T-cell (primary cell): ENCODE measurements at regions not wholly inside any gene's neighbourhood (a gene's known extent, or its start where the extent isn't known, plus 50 kb on each side); places are given as distances from the start of the nearest gene placed in this dataset.

Source experiments
- ATAC-seq, 4 experiments: fragments of 200-7000 bp in 3 of 4; fragments of 150-1000 bp in 1 of 4; cut with Tn5 transposase; replicated peaks in 1 of 4; 1 replicate in 3 of 4; 2 replicates in 1 of 4; pipeline ENCODE4 v1.10.0; 2021; ENCODE audit warnings: moderate library complexity in 3 of 4, mild to moderate bottlenecking in 2 of 4, moderate number of reproducible peaks in 1 of 4
- CTCF ChIA-PET, 2 donors: fragments of 300-600 bp; sonication (Branson Sonifier 250); formaldehyde crosslinking; loops; one replicate each; lab custom pipeline; 2022; ENCODE audit warnings: antibody characterized with exemption in 2 of 2; lab: Charles Lee
- POLR2A ChIA-PET, 2 donors: fragments of 300-600 bp; sonication (Branson Sonifier 250); formaldehyde crosslinking; loops; one replicate each; lab custom pipeline; 2022; ENCODE audit warnings: antibody characterized with exemption in 2 of 2; lab: Charles Lee
- DNase-seq, 35 experiments: peaks; one replicate each; pipeline versions ENCODE4 v3.0.0 to v3.0.0-alpha.2; 2013 to 2023
- H3K27ac ChIP-seq: one replicate; pipeline ENCODE4 v1.5.1; 2013; ENCODE audit warnings: low read length
- H3K27me3 ChIP-seq, 2 experiments: replicated peaks in 1 of 2; 1 replicate in 1 of 2; 2 replicates in 1 of 2; pipeline versions ENCODE4 v1.6.1 to v1.7.0; 2013; ENCODE audit warnings: low read length in 1 of 2, mixed read lengths in 1 of 2; ENCODE audit not compliant: control insufficient read depth in 2 of 2, insufficient read depth in 2 of 2; ENCODE audit errors: extremely low read depth in 1 of 2
- H3K36me3 ChIP-seq, 2 donors: 1 replicate in 1 of 2; 2 replicates in 1 of 2; pipeline versions ENCODE4 v1.6.1 to v1.7.0; 2013; ENCODE audit warnings: low read length in 1 of 2; ENCODE audit not compliant: control insufficient read depth in 2 of 2, insufficient read depth in 1 of 2; ENCODE audit errors: extremely low read depth in 1 of 2
- H3K4me1 ChIP-seq, 2 experiments: 1 replicate in 1 of 2; 2 replicates in 1 of 2; pipeline versions ENCODE4 v1.6.1 to v1.7.0; 2013; ENCODE audit warnings: low read length in 2 of 2, mixed read lengths in 1 of 2; ENCODE audit not compliant: insufficient read depth in 2 of 2, control insufficient read depth in 1 of 2; ENCODE audit errors: extremely low read depth in 1 of 2
- H3K4me3 ChIP-seq, 2 donors: 1 replicate in 1 of 2; 2 replicates in 1 of 2; pipeline versions ENCODE4 v1.5.1 to v1.7.0; 2013; ENCODE audit warnings: mild to moderate bottlenecking in 2 of 2, low read length in 1 of 2, moderate library complexity in 1 of 2; ENCODE audit not compliant: control insufficient read depth in 1 of 2; ENCODE audit errors: extremely low read depth in 1 of 2
- H3K9me3 ChIP-seq: 2 replicates; pipeline ENCODE4 v1.7.0; 2013
- H3K27ac Mint-ChIP-seq, 2 donors: one replicate each; pipeline ENCODE4 v1.8.0; 2020 to 2021; ENCODE audit warnings: mild to moderate bottlenecking in 2 of 2, mixed read lengths in 2 of 2
- H3K27me3 Mint-ChIP-seq, 2 donors: one replicate each; pipeline ENCODE4 v1.8.0; 2021 to 2022; ENCODE audit warnings: mixed read lengths in 2 of 2
- H3K36me3 Mint-ChIP-seq: one replicate; pipeline ENCODE4 v1.8.0; 2021; ENCODE audit warnings: mixed read lengths
- H3K4me1 Mint-ChIP-seq, 3 donors: one replicate each; pipeline ENCODE4 v1.8.0; 2020 to 2022; ENCODE audit warnings: mixed read lengths in 3 of 3, mild to moderate bottlenecking in 1 of 3
- H3K4me3 Mint-ChIP-seq, 3 donors: one replicate each; pipeline ENCODE4 v1.8.0; 2020 to 2022; ENCODE audit warnings: mild to moderate bottlenecking in 3 of 3, mixed read lengths in 3 of 3, moderate library complexity in 3 of 3
- H3K9me3 Mint-ChIP-seq, 3 donors: one replicate each; pipeline ENCODE4 v1.8.0; 2020 to 2022; ENCODE audit warnings: mixed read lengths in 3 of 3
- WGBS: methylation state at CpG from one replicate; pipeline ENCODE4 v1.1.5; 2013; ENCODE audit warnings: missing lambda C conversion rate; ENCODE audit not compliant: insufficient coverage; 5-methylcytosine and 5-hydroxymethylcytosine counted together

- ChIA-PET POLR2A (no interaction called here), CTCF (no interaction called here)
- no peak overlapping the region for H3K27ac Mint-ChIP-seq
- no peaks in the 10 kb centered on the region for H3K27me3 Mint-ChIP-seq
- Histone ChIP-seq H3K4me1 (peaks cover 6 to 18% of the 10 kb centered on the region in 2 experiments), H3K36me3 (no peaks in the 10 kb centered on the region), H3K27ac (no peak overlapping the region), H3K4me3 (no peak overlapping the region), H3K9me3 (no peaks in the 10 kb centered on the region), H3K27me3 (no peaks in the 10 kb centered on the region)
- no CpG with 5 or more reads among the region's 1 CpG for WGBS
- ATAC-seq (no peak), DNase-seq (no peak)
- H3K4me1 Mint-ChIP-seq = peaks cover 22 to 29% (median 26%) of the 10 kb centered on the region in 3 donors
- no peaks in the 10 kb centered on the region for H3K36me3 Mint-ChIP-seq
- H3K4me3 Mint-ChIP-seq = no peak overlapping the region
- no peaks in the 10 kb centered on the region for H3K9me3 Mint-ChIP-seq
These were observed 107.8 kb upstream of the VAV3 start for GRCh38 chr1:108072776-108073175.

DNA sequence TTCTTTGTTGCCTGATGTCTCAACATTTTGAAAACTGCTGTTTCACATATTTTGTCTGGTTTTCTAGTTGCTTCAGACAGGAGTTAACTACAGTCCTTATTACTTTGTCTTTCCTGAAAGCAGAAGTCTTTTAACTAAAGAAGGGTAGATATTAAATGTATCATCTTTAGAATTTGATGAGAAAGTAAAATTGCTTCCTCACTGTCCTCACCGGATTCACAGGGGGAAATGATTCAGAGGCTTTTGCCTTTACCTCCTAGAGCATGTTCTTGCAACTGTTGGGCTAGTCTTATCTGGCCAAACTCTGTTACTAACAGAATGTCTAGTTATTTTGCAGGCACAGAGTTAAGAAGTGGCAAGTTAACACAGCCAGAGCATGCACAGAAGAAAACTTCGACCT is 107.2 kb upstream of the VAV3 start:
- WGBS = 83% methylated on average over 1 of the region's 2 CpGs
- ATAC-seq (no peak), DNase-seq (no peak)
- H3K4me3 Mint-ChIP-seq = no peak overlapping the region
- Histone ChIP-seq H3K4me1 (peaks cover 1 to 12% of the 10 kb centered on the region in 2 experiments), H3K9me3 (no peaks in the 10 kb centered on the region), H3K27ac (no peak overlapping the region), H3K4me3 (no peak overlapping the region), H3K36me3 (no peaks in the 10 kb centered on the region), H3K27me3 (no peaks in the 10 kb centered on the region)
- no peaks in the 10 kb centered on the region for H3K9me3 Mint-ChIP-seq
- H3K27me3 Mint-ChIP-seq = no peaks in the 10 kb centered on the region
- no peaks in the 10 kb centered on the region for H3K36me3 Mint-ChIP-seq
- POLR2A ChIA-PET = no interaction called here
- H3K27ac Mint-ChIP-seq = no peak overlapping the region
- CTCF ChIA-PET = no interaction called here
- peaks cover 16 to 24% (median 22%) of the 10 kb centered on the region in 3 donors for H3K4me1 Mint-ChIP-seq

DNA sequence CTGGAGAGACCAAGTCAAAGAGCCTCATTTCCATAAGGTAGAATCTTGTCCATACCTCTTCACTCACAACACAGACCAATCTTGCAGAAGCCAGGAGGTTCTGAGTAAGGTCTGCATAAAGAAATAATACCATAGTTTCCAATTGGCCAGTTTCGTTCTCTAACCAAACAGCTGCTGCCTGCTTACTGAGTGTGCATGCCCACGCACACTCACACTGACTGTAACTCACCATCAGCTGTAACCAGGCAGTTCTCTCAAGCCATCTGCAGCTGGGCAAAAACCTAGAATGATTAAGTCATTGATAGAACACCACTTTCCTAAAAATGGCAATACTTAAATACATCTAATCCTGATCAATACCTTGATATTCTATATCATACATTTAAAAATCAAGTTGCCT is 106.6 kb upstream of the VAV3 start:
- Histone ChIP-seq H3K4me3 (no peak overlapping the region), H3K9me3 (no peaks in the 10 kb centered on the region), H3K4me1 (peaks cover 0 to 9% of the 10 kb centered on the region in 2 experiments), H3K27ac (no peak overlapping the region), H3K27me3 (no peaks in the 10 kb centered on the region), H3K36me3 (no peaks in the 10 kb centered on the region)
- no peak for ATAC-seq
- POLR2A ChIA-PET = no interaction called here
- Mint-ChIP-seq H3K36me3 (no peaks in the 10 kb centered on the region), H3K4me3 (no peak overlapping the region), H3K9me3 (no peaks in the 10 kb centered on the region), H3K27ac (no peak overlapping the region), H3K27me3 (no peaks in the 10 kb centered on the region), H3K4me1 (peaks cover 10 to 18% (median 16%) of the 10 kb centered on the region in 3 donors)
- WGBS = 67% methylated on average over 2 of the region's 2 CpGs
- CTCF ChIA-PET = no interaction called here
- no peak for DNase-seq

GRCh38 chr1:108070662-108071061 is 105.7 kb upstream of the VAV3 start:
- Mint-ChIP-seq H3K9me3 (no peaks in the 10 kb centered on the region), H3K27me3 (no peaks in the 10 kb centered on the region), H3K4me1 (peaks cover 10 to 16% (median 12%) of the 10 kb centered on the region in 3 donors), H3K27ac (no peak overlapping the region), H3K4me3 (no peak overlapping the region), H3K36me3 (no peaks in the 10 kb centered on the region)
- H3K27ac ChIP-seq = no peak overlapping the region
- peaks cover 0 to 8% of the 10 kb centered on the region in 2 experiments for H3K4me1 ChIP-seq
- POLR2A ChIA-PET = no interaction called here
- no peaks in the 10 kb centered on the region for H3K9me3 ChIP-seq
- H3K36me3 ChIP-seq = no peaks in the 10 kb centered on the region
- no peak overlapping the region for H3K4me3 ChIP-seq
- CTCF ChIA-PET = interaction anchor here in 1 of 2 donors (0.5 to 0.7 kb wide), 2 partner anchors 24 to 58 kb away, joined by 3 to 4 read pairs; no protein-coding TSS in a partner anchor
- ATAC-seq = no peak
- no peak for DNase-seq
- WGBS = 100% methylated on average over 1 of the region's 2 CpGs
- no peaks in the 10 kb centered on the region for H3K27me3 ChIP-seq

- Histone ChIP-seq H3K9me3 (no peaks in the 10 kb centered on the region), H3K4me3 (no peak overlapping the region), H3K27me3 (no peaks in the 10 kb centered on the region), H3K4me1 (peaks cover 0 to 8% of the 10 kb centered on the region in 2 experiments), H3K36me3 (no peaks in the 10 kb centered on the region), H3K27ac (no peak overlapping the region)
- peak in 1 of 4 experiments; percentile 42 for ATAC-seq
- Mint-ChIP-seq H3K9me3 (peaks cover 0 to under 1% (median 0%) of the 10 kb centered on the region in 3 donors), H3K36me3 (no peaks in the 10 kb centered on the region), H3K4me3 (no peak overlapping the region), H3K27me3 (no peaks in the 10 kb centered on the region), H3K4me1 (peaks cover 5 to 10% (median 8%) of the 10 kb centered on the region in 3 donors), H3K27ac (no peak overlapping the region)
- peak in 1 of 35 experiments; percentile 33 for DNase-seq
- 0% methylated on average over 1 of the region's 2 CpGs for WGBS
- ChIA-PET CTCF (interaction anchor here in 1 of 2 donors (0.5 to 0.6 kb wide), 2 partner anchors 56 to 100 kb away, joined by 3 read pairs; no protein-coding TSS in a partner anchor), POLR2A (interaction anchor here in 1 of 2 donors (0.6 kb wide), 2 partner anchors 61 to 1149 kb away, joined by 3 to 6 read pairs; no protein-coding TSS in a partner anchor)
These were observed 103.0 kb upstream of the VAV3 start for GRCh38 chr1:108067884-108068540.

GRCh38 chr1:108066808-108067207 is 101.8 kb upstream of the VAV3 start:
- Histone ChIP-seq H3K27me3 (no peaks in the 10 kb centered on the region), H3K4me1 (peaks cover 0 to 6% of the 10 kb centered on the region in 2 experiments), H3K9me3 (no peaks in the 10 kb centered on the region), H3K4me3 (no peak overlapping the region), H3K27ac (no peak overlapping the region), H3K36me3 (no peaks in the 10 kb centered on the region)
- ChIA-PET CTCF (interaction anchor here in 1 of 2 donors (0.6 kb wide), 1 partner anchor 1085 kb away, joined by 10 read pairs; no protein-coding TSS in a partner anchor), POLR2A (no interaction called here)
- DNase-seq (no peak), ATAC-seq (no peak)
- WGBS = no CpG with 5 or more reads among the region's 1 CpG
- Mint-ChIP-seq H3K27me3 (no peaks in the 10 kb centered on the region), H3K4me1 (peaks cover 5 to 10% (median 8%) of the 10 kb centered on the region in 3 donors), H3K36me3 (no peaks in the 10 kb centered on the region), H3K4me3 (no peak overlapping the region), H3K27ac (no peak overlapping the region), H3K9me3 (peaks cover 3 to 10% (median 10%) of the 10 kb centered on the region in 3 donors)
